Hippocampal formation (tissue), 2 donors: ENCODE measurements at regions not wholly inside any gene's neighbourhood (a gene's known extent, or its start where the extent isn't known, plus 50 kb on each side); places are given as distances from the start of the nearest gene placed in this dataset.
"Not testable (repeated sequence)": the region's sequence is repeated elsewhere in the genome, so short reads cannot be mapped to it uniquely, and the experiment has no call there.

ENCODE experiments used
- DNase-seq, 2 donors: peaks; one replicate each; lab custom pipeline; 2025; lab: John Stamatoyannopoulos, UW

DNA sequence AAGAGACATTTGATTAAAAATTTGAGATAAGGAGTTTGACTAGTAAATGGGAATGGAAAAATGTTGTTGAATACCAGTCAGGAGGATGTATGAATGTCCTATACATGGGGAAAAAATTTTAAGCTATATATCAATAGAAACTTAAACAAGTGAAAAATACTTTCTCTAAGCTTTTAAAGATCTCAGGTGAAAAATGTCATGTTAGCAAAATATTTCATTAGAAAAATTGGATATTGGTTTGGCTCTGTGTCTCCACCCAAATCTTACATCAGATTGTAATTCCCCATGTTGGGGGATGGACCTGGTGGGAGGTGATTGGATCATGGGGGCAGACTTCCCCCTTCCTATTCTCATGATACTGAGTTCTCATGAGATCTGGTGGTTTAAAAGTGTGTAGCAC, 279.6 kb upstream of the CADM2 start:
- DNase-seq, result no peak

DNA sequence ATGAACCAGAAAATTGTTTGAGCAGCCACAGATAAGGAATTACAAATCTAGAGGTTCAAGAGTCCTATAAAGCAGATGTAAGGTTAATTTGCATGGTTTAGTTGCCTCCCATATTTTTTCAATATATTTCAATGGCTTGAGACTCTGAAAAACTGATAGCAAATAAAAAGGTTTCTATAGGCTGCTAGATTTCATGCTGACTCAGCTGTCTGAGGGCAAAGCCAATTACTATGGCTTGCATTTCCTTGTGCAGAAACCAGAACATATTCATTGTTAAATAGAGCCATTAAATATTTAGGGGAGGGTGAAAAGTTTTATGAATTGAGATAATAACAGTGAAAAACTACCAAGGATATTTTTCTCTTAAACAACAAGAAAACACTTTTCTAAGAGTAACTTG, 278.1 kb upstream of the CADM2 start:
- no peak for DNase-seq

DNA sequence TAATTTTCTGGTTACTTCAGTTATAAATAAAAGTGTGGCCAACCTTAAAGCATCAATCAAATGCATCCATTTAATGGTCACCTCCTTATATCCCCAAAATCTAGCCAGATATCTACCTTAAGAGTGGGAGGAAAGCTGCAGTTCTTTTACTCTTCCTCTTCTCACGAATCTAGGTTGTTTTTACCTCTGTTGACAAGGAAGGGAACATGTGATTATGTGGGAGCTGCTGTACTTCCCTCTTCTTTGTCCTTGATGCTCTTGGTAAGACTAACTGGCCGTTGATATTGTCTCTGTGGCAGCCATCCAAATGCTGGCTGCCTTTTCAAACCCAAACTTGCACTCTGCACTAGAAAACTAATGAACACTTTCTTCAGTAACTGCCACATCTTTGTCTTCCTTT, 275.3 kb upstream of the CADM2 start:
- no peak for DNase-seq

DNA sequence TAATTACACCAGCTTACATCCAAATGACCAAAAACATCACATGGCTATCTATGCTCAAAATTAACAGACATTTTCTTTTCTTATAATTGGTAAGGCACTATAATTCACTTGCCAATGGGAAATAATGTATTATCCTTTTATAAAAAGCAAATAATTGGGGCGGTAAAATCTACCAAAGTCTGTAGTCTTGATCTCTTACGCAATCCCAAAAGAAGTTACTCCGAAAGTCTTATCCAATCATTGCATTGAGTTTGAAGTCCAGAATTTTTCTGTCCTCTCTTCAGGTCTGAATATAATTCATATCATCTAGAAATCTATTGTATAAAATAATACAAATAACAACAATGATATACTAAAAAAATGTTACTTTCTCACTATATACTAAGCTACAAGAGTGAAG, 273.3 kb upstream of the CADM2 start:
- no peak for DNase-seq

DNA sequence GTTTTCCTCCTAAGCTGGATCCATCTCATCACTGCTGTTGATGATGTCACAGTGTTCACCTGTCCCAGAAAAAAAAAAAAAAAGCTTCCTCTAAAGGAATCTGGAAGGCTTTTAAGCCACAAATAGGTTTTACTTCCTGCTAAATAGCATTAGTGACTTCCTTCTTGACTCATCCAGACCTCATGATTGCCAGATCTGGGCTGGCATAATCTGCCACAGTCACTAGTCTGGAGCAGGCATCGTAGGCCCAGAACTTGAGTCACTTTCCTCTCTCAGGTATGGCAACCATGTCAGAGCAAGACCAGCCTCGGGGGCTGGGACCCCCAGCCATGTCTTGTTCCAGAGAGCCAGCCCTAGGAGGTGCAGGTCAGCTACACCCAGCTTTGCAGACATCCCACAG, 266.5 kb upstream of the CADM2 start:
- DNase-seq, result no peak

DNA sequence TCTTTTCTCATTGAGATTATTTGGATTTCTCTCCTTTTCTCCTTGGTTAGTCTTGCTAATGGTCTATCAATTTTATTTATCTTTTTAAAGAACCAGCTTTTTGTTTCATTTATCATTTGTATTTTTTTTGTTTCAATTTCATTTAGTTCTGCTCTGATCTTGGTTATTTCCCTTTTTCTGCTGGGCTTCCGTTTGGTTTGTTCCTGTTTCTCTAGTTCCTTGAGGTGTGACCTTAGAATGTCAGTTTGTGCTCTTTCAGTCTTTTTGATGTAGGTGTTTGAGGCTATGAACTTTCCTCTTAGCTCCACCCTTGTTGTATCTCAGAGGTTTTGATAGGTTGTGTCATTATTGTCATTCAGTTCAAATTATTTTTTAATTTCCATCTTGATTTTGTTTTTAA, 248.5 kb upstream of the CADM2 start:
- DNase-seq, result not testable (repeated sequence)

DNA sequence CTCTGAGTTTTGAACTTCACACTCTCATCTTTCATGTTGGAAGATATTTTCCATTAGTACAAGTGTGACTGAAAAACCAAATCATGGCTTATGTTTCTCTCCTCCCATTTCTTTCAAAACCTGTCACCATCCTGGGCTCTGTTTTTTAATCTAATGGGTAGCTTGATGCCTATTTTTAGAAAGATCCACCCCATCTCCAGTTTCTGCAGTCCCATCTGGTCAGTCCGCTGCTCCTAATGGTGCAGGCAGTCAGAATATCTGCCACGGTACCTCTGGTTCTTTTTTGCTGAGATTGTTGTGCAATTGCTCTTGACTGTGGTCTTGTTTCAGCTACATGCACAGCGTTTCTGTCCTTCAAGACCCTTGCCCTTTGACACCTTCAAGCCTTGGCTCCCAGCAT, 240.9 kb upstream of the CADM2 start:
- no peak for DNase-seq

DNA sequence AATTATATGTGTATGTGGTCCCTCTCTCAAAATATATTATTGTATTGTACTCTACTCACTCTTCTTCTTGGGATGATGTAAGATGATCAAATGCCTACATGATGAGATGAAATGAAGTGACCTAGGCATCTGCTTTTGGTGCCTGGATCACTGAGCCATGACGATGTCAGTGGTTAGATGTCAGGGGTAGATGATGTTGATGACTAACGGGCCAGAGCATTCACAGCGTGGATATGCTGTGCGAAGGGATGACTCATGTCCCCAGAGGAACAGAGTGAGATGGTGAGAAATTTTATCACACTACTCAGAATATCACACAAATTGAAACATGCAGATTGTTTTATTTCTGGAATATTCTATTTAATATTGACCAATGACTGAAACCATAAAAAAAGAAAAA, 233.9 kb upstream of the CADM2 start:
- no peak for DNase-seq

DNA sequence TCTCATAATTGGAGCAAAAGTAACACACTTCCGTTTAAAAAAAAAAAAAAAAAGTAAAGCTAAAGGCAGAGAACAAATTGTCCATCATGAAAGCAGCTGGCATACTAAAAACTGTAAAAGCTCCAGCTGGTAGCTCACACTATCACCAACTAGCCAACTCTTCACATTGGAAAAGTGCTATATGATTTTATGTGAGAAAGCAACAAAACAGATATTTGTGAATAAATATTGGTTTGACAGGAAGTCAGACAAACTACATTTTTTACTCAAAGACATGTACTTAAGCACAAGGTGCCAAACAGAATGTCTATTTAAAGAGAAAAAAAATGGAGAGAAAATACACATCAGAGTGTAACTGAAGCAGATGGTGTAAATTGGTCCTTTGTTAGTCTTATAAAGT, 231.2 kb upstream of the CADM2 start:
- no peak for DNase-seq

DNA sequence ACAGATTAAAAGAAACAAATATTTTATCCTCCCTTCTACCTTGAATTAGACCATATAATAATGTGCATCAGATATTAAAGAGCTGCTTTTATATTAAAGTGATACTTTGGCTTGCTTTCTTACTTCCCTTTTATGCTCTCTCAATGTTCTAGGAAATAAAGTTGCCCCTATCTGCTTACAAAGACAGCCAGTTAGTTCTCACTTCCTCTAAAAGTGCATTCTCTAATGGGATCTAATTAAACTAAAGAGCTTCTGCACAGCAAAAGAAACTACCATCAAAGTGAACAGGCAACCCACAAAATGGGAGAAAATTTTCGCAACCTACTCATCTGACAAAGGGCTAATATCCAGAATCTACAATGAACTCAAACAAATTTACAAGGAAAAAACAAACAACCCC, 224.1 kb upstream of the CADM2 start:
- DNase-seq, result not testable (repeated sequence)

DNA sequence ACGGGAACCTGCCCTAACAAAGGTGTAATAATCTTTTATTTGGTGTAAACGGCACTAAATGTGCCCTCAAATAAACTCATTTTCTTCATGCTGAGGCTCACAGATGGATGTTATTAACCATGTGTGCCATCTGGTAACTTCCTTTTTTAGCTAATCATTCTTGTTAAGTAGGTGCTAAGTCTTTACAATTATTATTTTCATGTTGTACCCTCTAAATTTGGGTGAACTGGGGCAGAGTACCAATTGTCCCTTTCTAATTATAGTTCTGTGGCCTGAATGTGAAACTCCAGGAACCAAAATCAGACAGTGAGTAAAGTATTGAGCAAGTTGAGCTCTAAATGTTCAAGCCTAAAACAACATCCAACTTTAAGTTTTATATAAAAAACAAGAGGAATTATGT, 220.7 kb upstream of the CADM2 start:
- DNase-seq, result no peak

DNA sequence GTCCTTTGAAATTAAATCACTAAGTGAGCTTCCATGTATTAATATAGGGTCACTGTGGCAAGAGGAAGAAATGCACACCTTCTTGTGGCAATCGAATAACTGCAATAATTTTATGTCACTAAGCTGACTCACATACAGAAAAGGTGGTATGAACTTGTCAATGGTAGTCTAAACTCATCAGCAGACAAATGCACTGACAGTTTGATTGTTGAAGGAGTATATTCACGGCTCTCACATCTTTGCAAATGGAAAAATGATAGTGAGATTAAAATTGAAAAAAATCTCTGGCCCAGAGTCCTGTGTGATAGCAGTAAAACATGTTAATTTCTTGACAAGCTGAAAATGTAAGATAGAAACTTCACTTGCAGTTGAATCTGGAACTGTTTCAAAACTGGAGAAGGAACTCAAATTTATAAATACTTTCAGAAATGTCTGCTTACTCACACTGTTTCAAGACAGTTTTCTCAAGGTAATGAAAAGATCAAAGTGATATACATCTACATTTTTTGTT, 215.8 kb upstream of the CADM2 start:
- no peak for DNase-seq

DNA sequence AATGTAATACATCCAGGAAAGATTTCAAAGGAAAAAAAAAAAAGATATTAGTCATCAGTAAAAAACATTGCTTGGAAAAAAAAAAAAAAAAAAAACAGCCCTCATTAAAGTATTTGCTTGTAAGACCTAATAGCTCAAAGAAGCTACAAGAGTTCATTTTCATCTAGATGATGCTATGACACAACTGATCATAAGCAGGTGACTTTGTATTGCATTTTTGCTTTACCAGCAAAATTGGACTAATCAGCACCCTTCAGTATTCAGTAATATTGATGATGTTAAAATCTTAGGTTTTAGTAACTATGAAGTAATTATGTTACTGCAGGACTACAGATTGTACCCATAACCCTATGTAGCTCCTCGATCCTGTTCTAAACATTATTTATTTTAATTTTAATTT, 214.7 kb upstream of the CADM2 start:
- DNase-seq, result no peak

DNA sequence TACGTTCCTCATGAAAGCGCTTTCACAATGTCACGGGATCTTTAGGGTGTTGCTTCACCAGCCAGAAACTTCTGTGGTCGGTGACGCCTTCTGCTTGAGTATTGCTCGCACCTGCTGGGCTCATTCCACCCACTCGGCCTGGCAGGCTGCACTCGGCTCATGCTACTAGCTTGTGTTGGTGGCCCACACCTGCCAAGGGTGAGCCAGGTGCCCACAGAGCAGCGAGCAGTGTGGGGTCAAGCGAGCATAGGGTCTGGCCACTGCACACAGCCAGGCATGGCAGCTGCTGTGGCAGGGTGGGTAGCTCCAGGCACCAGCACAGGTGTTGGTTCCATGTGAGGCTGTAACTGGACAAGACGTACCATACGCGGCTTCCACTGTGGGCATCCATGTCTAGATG, 202.9 kb upstream of the CADM2 start:
- DNase-seq, result no peak

DNA sequence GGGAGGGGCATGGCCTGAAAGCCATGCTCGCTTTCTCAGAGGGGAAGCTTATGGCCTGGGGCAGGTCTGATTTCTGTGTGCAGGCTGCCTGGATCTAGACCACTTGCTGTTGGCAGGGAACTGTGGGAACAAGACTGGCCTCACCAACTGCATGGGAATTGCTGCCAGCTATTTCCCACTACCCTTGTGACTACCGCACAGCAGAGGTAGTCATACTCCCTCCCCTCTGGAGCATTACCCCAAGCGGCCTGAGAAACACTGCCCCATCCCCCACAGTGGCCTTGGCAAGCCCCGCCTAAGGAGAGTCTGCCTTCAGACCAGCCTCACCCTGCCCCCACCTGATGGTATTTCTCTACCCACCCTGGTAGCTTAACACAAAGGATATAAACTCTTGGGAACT, 199.4 kb upstream of the CADM2 start:
- no peak for DNase-seq

DNA sequence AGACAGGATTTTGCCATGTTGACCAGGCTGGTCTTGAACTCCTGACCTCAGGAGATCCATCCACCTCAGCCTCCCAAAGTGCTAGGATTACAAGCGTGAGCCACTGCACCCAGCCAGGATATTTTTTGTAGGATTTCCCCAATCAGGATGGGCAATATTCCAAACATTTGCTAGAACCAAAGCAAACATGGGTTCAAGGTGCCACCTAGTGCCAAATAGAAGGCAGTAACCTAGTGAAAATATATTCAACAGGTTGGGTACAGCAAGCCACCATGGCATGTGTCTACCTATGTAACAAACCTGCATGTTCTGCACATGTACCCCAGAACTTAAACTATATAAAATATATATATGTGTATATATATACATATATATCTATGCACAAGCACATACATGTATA, 185.9 kb upstream of the CADM2 start:
- DNase-seq, result no peak

DNA sequence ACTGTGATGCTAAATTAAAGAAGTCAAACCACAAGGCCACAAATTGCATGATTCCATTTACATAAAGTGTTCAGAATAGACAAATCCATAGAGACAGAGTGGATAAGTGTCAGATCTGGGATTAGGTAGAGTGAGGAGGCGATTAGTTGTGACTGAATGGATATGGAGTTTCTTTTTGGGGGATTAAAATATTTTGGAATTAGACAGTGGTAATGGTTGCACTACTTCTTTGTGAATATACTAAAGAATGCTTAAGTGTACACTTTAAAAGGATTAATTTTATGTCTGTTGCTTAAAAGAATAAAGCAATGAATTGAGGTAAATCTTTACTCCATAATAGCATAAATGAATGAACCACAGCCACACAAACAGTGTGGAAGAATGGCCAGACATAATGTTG, 175.5 kb upstream of the CADM2 start:
- DNase-seq, result no peak

DNA sequence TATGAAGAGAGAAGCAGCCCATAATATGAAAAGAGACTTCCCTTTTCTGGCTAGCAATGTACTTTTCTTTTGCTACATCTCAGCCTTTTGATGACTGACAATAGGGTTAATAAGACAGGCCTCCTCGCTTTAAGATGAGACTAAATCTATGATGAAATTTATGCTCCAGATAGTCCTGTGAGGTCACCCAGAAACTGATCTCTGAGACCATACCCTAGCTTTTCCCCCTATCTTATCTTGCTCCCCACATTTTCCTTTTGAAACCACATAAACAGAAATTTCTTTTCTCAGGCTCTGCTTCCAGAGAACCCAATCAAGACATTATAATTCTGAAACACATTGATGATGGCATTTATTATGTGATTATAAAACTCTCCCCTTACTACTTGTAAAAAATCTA, 168.8 kb upstream of the CADM2 start:
- no peak for DNase-seq

DNA sequence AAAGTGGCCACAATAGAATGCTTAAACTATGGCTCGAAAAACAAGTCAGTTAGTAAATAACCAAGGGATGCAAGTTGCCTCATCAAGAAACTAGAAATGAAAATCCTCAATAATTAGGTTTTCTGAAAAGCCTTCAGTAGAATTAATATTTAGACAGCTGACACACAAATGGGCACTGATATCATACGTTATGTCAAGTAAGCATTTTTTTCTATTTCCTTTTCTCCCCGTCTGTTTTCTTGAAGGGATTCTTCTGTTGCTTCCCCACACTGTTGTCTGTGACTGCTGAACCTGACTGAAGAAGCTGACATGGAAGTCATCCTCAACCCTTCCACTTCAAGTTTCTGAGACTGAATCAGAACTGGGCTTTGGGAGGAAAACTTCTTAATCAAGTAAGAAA, 151.8 kb upstream of the CADM2 start:
- DNase-seq, result no peak

DNA sequence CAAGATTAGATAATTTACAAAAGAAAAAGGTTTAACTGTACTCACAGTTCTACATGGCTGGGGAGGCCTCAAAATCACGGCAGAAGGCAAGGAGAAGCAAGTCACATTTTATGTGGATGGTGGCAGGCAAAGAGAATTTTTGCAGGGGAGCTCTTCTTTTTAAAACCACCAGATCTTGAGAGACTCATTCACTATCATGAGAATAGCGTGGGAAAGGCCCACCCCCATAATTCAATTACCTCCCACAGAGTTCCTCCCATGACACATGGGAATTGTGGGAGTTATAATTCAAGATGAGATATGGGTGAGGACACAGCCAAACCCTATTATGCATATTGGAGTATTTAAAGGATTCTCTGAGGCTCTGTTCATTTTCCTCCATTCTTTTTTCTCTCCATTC, 138.7 kb upstream of the CADM2 start:
- DNase-seq, result no peak

DNA sequence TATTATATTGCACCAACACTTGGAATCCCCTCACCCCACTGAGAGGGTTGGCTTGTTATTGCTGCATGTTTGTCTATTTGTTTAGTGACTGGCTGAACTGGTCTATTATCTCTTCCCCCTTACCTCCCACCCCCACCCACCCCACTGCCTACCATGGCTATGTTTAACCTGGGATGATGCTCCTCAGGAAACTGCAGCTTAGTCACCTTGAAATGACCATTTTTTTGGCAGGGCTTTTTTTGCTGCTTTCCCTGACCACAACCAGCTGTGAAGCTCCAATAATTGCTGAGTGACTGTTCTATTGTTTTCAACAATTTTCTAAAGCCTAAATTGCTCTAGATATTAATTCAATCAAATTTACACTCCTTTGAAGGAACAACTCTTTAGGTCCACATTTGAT, 137.9 kb upstream of the CADM2 start:
- no peak for DNase-seq

DNA sequence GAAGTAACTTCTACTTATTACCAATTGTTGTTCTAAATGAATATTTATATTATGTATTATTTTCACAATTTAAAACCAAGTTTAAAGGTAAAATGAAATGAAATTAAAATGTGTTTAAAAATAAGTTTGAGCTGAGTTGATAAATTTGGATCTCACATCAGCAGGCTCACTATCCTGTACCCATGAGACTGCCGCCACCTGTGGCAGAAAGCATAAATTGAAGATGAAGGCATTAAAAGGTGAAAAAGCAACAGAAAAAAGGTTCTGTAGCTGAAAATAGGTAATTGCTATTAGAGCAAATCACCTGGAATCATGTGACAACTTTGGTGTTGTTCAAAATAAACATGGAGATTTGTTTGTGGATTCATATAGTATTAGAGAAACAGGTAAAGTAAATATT, 133.0 kb upstream of the CADM2 start:
- DNase-seq, result no peak

DNA sequence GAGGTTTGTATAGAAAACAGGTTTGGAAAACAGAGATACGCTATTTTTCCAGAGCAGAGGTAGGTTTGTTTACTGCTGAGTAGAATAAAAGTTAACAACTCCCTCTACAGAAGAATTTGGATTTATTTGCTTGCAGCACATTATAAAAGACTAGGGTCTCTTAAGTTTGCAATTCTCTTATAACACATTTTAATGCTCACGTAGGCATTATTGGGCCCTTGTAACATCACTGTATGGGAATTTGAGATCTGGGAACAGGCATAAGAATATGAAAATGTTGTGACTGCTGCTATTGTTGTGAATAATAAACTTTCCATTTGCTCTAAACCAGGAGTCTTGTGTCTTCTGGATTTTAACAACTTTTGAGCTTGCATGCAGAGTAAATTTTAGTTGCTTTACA, 128.3 kb upstream of the CADM2 start:
- DNase-seq, result no peak

DNA sequence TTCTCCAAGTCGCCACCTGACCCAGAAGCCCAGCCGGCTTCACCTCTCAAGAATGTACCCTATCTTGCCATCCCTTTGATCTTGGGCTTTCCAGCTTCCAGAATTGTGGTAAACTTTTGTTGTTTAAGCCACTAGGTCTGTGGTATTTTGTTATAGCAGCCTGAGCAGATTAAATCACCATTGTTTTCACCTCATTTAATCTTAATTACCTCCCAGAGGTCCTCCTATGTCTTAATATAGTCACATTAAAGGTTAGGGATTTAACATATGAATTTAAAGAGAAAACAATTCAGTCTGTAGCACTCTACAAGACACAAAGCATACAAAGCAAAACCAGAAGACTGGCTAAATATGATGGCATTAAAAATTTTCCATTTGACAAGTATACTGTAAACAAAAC, 123.4 kb upstream of the CADM2 start:
- no peak for DNase-seq

DNA sequence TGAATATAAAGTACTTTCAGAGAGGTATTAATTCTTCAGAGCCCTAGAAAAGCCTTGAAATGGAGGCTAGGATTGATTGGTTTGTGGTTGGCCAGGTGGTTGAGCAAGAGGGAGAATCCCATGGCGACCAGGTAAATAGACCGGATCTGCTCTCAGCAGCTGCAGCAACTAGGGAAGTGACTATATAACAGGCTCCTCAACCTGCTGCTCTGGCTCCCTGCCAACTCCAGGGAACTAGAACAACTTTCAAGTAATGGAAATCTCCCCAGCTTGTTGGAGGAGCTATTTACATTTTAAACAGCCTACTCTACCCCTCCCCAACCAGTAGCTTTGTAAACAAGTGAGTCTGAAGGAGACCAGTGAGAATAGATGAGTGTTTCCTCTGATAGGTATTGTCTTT, 121.8 kb upstream of the CADM2 start:
- no peak for DNase-seq
